ENCODE measurements at regions not wholly inside any gene's neighbourhood (a gene's known extent, or its start where the extent isn't known, plus 50 kb on each side); places are given as distances from the start of the nearest gene placed in this dataset.
"Not testable (repeated sequence)": the region's sequence is repeated elsewhere in the genome, so short reads cannot be mapped to it uniquely, and the experiment has no call there.

- no peak for DNase-seq
Measured at GRCh38 chr17:83192161-83192788, 112.9 kb downstream of the METRNL start.

- DNase-seq, result not testable (repeated sequence)
Measured at GRCh38 chr17:83192789-83193335, 113.5 kb downstream of the METRNL start.

- no peak for DNase-seq
Measured at GRCh38 chr17:83193336-83194185, 114.2 kb downstream of the METRNL start.

- no peak for DNase-seq
Measured at GRCh38 chr17:83194186-83194561, 114.8 kb downstream of the METRNL start.

DNA sequence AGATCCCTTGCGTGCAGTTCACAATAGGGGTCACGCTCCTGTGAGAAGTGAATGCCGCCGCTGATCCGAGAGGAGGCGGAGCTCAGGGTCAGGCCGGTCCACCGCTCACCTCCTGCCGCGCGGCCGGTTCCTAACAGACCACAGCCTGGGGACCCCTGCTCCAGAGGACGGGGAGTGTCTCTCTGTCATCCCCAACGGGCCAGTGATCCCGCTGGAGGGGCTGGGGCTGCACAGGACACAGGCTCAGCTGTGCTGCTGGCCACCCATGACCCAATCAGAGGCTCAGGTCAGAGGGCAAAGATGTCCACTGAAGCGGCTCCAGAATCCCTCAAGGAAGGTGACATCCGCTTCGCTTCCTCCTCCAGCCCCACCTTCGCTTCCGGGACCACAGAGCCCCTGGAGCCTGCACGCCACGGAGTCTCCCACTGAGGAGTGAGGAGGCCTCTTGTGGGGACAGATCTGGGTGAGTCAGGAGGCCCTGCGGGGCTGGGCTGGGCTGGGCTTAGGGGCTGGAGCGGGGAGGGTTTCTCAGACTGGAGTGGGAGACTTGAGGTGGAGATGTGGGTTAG is 115.4 kb downstream of the METRNL start:
- DNase-seq, result no peak

- DNase-seq, result no peak
Measured at GRCh38 chr17:83195330-83196023, 116.1 kb downstream of the METRNL start.

- no peak for DNase-seq
Measured at GRCh38 chr17:83196024-83196365, 116.6 kb downstream of the METRNL start.

DNA sequence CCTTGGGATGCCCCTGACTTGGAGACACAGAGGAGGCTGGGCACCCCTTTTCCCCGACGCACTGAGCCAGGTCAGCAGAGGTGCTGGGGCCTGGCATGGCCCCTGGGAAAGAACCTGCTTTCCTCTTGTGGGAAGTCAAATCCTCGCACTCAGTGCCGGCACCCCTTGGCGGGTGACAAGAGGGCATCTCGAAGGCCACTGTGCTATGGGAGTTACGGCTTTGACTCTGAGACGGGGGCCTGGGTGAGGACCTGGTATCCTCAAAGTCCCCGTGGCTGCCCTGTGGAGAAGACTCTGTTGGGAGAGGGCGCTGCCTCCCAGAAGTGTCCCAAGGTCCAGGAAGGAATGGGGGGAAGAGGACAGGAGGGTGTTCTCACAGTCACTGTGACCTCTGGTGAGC is 117.0 kb downstream of the METRNL start:
- no peak for DNase-seq

DNA sequence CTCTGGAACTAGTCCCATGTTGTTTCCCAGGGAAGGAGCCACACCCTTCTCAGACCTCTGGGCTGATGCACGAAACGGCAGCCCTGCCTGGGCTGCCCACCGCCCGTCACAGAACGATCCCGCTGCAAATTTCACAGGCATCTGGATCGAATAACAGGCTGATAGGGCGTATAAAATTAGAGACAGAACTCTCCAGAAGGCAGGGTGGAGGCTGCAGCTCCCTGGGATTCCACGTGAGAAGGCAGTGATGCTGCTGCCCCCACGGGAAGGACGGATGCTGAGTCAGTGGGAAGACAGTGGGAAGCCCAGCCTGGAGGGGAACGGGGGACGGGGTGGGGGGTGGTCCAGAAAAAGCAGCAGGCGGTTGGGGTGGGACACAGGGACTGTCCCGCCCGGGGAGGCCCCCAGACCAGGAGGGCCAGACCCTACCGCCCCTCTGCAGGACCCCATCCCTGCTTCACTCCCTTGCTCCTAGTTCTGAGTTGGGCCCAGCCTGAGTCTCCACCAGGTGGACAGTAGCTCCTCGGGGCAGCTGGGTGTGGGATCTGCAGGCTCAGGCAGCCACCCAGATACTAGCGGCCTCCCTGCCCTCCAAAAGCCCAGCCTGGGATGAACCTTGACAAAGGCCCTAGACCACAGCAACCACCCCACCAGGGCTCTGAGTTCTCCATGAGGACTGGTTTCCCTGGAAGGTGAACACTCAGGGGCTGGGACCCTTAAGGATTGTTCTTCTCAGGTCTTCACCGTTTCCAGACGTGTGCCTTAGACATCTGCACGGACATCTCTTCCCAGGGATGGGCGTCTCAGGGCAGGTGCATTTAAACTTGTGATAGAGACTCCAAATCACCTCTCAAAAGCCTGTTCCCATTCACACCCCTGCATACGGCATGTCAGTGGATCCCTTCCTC is 117.8 kb downstream of the METRNL start:
- no peak for DNase-seq

DNA sequence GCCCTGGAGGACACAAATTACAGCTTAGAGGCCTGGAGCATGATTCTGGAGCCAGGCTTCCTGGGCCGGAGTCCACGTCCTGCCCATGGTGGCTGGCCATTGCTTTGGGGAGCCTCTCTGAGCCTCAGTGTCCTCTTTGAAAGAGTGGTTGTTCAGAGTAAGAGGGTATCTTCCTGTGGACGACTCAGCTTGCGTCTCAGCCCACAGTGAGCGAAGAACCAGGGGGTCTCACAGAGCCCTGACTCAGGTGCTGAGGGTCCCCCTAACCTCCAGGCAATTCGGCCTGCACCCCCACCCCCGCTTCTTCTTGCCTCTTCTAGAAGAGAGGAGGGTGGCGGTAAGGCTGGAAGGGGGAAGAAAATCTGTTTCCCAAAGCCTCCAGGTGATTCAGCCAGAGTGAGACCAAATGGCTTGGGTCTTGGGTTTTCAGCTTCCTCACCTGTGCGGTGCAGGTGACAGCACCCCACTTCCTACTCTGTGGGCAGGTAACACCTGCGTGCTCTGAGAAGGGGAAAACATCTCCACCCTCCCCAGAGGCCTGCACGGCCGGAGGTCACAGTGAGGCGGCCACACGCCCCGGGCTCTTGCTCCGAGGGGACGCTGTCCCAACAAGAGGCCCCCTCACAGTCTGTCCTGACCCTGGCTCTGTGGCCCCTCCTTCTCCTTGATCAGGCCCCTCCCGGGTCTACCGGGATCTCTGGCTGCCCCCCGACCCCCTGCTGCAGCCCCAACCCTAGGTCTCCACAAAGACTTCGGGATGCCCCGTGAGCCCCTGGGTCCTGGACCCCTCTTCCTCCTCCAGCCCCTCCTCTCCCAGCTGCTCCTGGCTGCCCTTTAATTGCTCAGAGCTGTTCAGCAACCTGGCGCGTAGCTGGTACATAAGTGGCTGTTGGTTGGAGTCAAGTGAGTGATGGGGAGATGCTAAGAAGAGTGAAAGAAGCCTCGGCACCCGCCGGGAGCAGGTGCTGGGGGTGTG is 119.2 kb downstream of the METRNL start:
- DNase-seq, result no peak

DNA sequence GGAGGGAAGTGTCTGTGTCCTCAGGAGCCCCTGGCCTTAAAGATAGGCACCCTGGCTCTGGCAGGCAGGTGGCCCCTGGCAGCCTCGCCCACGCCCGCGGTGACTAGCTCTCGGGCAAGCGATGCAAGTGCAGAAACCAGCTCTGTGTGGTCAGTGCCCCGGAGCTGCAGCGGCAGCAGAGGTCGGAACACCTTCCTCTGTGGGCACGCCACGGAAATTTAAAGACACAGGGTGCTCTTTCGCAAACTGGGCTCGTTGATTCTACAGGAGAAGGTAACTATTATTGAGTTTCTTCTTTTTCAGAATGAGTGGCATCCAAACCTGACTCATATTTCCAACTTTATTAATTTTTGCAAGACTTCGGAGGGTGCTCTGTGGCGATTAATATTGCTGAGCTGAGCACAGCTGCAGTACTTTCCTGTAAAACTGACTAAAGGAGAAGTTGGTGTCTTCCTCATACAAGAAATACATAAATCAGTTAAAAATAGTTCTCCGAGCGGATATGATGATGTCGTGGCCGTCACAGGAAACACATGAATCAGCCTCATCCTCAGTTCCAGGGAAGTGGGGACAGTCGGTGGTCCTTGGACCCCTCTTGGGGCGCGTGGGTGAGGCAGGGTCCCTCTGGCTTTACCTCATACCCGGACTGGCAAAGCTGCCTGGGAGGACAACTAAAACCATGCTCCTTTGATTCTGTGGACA is 120.2 kb downstream of the METRNL start:
- DNase-seq, result no peak

DNA sequence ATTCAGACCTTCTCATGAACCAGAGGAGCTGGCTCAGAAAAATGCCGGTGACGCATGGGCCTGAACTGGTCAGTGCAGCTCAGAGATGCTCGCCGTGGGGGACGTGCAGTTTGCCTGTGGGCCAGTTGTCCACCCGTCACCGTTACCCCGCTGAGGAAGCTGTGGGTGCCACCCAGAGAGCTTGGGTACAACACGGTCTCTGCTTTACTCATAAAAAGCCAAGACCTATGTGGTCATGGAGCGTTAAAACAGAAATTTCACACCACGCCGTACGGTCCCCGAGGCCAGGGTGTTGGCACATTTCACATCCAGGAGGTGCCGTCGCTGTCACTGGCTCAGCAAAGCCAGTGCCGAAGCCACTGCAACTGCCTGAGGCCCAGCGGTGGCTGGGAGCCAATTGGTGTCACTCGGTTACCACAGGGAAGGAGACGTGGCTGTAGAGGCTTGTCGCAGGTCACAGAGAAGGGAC is 120.9 kb downstream of the METRNL start:
- DNase-seq, result no peak

- no peak for DNase-seq
Measured at GRCh38 chr17:83200751-83201150, 121.3 kb downstream of the METRNL start.

DNA sequence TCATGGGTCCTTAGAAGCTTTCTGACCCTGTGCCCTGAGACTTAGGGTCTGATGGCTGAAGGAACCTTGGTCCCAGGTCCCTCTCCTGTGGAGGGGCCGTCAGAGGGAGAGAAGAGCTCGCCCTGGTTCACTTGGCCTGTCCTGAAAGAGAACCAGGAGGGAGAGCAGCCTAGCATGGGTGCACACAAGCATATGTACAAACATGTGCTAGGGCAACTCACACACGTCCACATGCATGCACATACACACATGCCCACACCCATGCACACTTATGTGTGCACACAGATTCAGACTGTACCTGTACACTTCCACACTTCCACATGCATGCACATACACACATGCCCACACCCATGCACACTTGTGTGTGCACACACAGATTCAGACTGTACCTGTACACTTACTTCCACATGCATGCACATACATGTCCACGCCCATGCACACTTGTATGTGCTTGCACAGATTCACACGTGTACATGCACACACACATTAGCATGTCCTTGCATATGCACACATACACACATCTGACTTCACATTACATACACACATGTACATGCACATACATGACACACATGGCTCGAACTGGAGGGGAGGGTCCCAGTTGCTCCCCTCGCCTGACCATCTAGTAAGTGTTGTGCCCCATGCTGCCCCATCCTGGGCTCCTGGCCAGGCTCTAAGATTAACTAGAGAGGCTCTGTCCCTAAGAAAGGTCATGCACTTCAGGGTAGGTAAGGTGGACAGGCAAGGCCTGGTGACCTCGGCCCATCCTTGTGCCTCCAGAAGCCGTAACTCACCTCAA is 122.0 kb downstream of the METRNL start:
- DNase-seq, result no peak

- no peak for DNase-seq
Measured at GRCh38 chr17:83202002-83203000, 122.9 kb downstream of the METRNL start.

- no peak for DNase-seq
Measured at GRCh38 chr17:83203073-83203471, 123.7 kb downstream of the METRNL start.

DNA sequence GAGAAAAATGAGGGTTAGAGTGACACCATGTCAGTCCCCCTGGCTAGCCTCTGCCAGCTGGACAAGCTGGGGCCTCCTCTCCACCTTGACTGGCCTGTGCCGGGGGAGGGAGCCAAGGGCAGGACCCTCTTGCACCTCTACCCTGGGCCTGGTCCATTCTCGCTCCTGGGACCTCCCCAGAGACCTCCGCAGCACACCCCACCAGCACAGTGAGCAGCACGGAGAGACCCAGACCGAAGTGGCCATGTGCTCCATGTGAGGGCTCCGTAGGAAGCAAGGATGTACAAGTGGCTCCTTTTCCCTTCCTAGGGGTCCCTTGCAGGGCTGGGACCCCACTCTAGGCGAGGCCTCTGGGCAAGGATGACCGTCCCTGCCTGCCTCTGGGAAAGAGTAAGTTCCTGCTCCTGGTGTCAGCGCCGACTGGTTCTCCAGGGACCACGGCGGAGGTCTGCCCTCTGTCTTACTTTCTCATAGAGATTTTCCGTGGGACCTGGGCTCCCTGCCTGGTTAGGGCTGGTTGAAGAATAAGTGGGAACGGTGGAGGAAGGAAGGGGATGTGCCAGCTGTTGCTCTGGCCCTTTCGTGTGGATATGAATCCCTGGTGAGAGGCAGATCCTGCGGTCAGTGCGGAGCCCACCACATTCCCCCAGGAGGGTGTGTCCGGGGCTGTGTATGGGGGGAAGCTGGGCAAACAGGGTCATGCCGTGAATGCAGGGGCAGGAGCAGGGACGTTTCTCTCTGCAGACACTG is 124.2 kb downstream of the METRNL start:
- no peak for DNase-seq
